ENCODE measurements at regions not wholly inside any gene's neighbourhood (a gene's known extent, or its start where the extent isn't known, plus 50 kb on each side); places are given as distances from the start of the nearest gene placed in this dataset.
"Not testable (repeated sequence)": the region's sequence is repeated elsewhere in the genome, so short reads cannot be mapped to it uniquely, and the experiment has no call there.

DNA sequence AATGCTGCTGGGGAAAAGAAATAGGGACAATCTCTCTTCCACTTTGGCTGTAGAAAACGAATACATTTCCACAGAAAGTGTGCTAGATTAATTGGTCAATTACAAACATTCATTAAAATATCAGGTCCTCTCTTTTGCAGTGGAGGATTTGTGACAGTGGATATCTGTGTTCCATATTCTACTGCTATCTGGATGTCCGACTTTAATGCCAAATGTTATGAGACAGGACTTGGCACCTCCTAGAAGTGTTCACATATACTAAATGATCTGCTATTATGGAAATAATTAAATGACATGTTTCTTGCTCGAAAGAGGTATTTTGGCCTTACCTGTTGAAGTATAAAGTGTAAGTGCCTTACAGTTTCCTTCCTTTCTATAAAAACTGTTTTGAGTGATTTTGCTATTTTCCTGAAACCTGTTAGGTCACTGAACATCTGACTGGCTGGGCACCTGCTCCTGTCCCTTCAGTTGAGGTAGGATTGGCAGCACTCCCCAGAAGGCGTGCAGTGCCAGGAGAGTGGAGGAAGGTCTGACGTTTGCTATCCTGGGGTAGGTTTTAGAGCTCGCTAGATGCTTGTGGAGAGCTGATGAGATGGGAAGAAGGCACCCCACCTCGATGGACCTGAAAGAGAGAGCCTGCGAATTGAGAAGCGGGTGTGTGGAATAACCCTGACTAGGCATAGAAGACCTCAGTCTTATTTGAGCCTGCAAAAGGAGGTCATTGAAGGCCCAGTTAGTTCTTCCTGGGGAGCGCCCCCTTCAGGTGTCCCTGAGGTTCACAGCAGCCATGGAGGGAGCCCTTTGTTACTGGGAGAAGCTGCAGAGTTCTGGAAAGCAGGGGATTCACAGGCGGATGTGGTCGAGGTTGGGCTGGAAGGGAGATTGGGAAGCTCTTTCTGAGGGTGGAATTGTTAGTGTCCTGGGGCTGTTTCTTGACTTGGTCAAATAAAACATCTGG lies 159.4 kb upstream of the ZNF267 start:
- DNase-seq (ENCODE audit: low read depth, low spot score) = no peak
- Histone ChIP-seq H3K36me3 (ENCODE audit: insufficient read depth, insufficient read length, low read length) (peaks cover 37% of the 10 kb centered on the region), H3K4me1 (ENCODE audit: insufficient read depth, insufficient read length) (peaks cover 4% of the 10 kb centered on the region), H3K9ac (ENCODE audit: insufficient read length, low read depth) (peak overlapping the region; percentile 96), H3K9me3 (ENCODE audit: insufficient read depth, low read length) (no peaks in the 10 kb centered on the region), H3K4me3 (ENCODE audit: insufficient read length, low read depth) (peak overlapping the region; percentile 86), H3K27me3 (ENCODE audit: insufficient read depth, insufficient read length) (no peaks in the 10 kb centered on the region)
- TF ChIP-seq YY1 (IDR thresholded peaks at IDR 0.05; ENCODE audit: insufficient read depth, insufficient read length) = no peak
- no peak for TF ChIP-seq ZNF274 (IDR thresholded peaks at IDR 0.05; ENCODE audit: low read depth, low read length)
- no peak for TF ChIP-seq SUZ12 (IDR thresholded peaks at IDR 0.05; ENCODE audit: extremely low read depth, insufficient read depth, insufficient read length)

DNA sequence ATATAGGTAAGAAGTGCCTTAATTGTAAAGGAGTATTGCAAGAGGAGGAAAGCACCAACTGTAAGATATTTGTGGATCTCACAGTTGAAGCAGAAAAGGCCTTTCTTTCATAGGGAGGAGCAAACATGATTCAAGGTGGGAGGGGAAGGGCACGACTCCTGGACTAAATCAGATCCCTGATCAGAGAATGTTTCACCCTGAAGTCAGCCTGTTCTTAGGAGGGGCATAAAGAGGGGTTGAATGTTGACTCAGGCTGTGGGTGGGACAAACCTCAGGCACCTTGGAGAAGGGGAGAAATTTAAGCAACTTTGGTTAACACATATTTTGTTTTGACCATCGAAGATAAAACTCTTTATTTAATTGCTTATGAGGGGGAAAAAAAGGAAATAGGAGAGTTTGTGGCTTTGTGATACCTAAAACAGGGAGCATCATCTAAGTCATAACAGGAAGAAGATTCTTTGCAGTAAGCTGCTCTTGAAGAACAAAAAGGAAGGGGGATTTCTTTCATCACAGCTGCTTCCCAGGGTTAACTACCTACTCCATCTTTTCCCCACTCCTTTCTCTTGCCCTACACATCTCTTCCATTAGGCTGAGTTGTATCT lies 158.6 kb upstream of the ZNF267 start:
- Histone ChIP-seq H3K27me3 (ENCODE audit: insufficient read depth, insufficient read length) (no peaks in the 10 kb centered on the region), H3K36me3 (ENCODE audit: insufficient read depth, insufficient read length, low read length) (peaks cover 42% of the 10 kb centered on the region), H3K9ac (ENCODE audit: insufficient read length, low read depth) (no peak overlapping the region), H3K4me3 (ENCODE audit: insufficient read length, low read depth) (no peak overlapping the region), H3K4me1 (ENCODE audit: insufficient read depth, insufficient read length) (peaks cover 4% of the 10 kb centered on the region), H3K9me3 (ENCODE audit: insufficient read depth, low read length) (no peaks in the 10 kb centered on the region)
- DNase-seq (ENCODE audit: low read depth, low spot score) = no peak
- no peak for TF ChIP-seq SUZ12 (IDR thresholded peaks at IDR 0.05; ENCODE audit: extremely low read depth, insufficient read depth, insufficient read length)

GRCh38 chr16:31715915-31716314 lies 157.7 kb upstream of the ZNF267 start:
- peaks cover 4% of the 10 kb centered on the region for H3K4me1 ChIP-seq (ENCODE audit: insufficient read depth, insufficient read length)
- H3K36me3 ChIP-seq (ENCODE audit: insufficient read depth, insufficient read length, low read length) = peaks cover 47% of the 10 kb centered on the region
- no peak for DNase-seq (ENCODE audit: low read depth, low spot score)
- H3K27me3 ChIP-seq (ENCODE audit: insufficient read depth, insufficient read length) = no peaks in the 10 kb centered on the region
- no peak overlapping the region for H3K4me3 ChIP-seq (ENCODE audit: insufficient read length, low read depth)
- H3K9ac ChIP-seq (ENCODE audit: insufficient read length, low read depth) = no peak overlapping the region
- H3K9me3 ChIP-seq (ENCODE audit: insufficient read depth, low read length) = no peaks in the 10 kb centered on the region
- TF ChIP-seq ZNF274 (IDR thresholded peaks at IDR 0.05; ENCODE audit: low read depth, low read length) (no peak), YY1 (IDR thresholded peaks at IDR 0.05; ENCODE audit: insufficient read depth, insufficient read length) (no peak), SUZ12 (IDR thresholded peaks at IDR 0.05; ENCODE audit: extremely low read depth, insufficient read depth, insufficient read length) (no peak)

DNA sequence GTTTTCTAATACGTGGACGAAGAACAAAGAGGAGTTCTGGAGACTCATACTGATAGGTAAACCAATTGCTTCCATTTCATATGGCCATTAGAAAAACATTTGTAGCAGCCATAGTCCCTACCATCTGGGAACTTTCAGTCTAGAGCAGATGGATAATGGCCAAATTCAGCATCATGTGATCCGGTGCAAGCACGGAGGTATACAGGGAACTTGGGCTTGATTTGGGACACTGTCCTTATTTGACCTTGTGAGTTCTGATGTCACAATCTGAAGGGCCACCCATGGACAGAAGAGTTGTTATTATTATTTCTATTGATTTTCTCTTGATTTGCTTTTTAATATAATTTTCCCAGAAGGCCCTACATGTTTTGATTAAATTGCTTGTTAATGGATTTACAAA lies 154.6 kb upstream of the ZNF267 start:
- H3K4me3 ChIP-seq (ENCODE audit: insufficient read length, low read depth) = no peak overlapping the region
- H3K27me3 ChIP-seq (ENCODE audit: insufficient read depth, insufficient read length) = no peaks in the 10 kb centered on the region
- TF ChIP-seq SUZ12 (IDR thresholded peaks at IDR 0.05; ENCODE audit: extremely low read depth, insufficient read depth, insufficient read length) = no peak
- TF ChIP-seq ZNF274 (IDR thresholded peaks at IDR 0.05; ENCODE audit: low read depth, low read length) = no peak
- no peak for TF ChIP-seq YY1 (IDR thresholded peaks at IDR 0.05; ENCODE audit: insufficient read depth, insufficient read length)
- no peaks in the 10 kb centered on the region for H3K4me1 ChIP-seq (ENCODE audit: insufficient read depth, insufficient read length)
- H3K9me3 ChIP-seq (ENCODE audit: insufficient read depth, low read length) = no peaks in the 10 kb centered on the region
- H3K36me3 ChIP-seq (ENCODE audit: insufficient read depth, insufficient read length, low read length) = peaks cover 66% of the 10 kb centered on the region
- DNase-seq (ENCODE audit: low read depth, low spot score) = no peak
- H3K9ac ChIP-seq (ENCODE audit: insufficient read length, low read depth) = no peak overlapping the region

DNA sequence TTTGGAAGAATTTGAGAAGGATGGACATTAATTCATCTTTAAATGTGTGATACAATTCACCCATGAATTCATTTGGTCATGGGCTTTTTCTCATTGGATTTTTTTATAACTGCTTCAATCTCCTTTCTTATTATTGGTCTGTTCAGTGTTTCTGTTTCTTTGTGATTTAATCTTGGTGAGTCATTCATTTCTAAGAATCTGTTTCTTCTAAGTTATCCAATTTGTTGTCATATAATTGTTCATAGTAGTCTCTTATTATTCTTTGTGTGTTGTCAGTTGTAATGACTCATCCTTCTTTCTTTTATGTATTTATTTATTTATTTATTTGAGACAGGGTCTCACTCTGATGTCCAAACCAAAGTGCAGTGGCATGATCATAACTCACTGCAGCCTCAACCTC lies 146.1 kb upstream of the ZNF267 start:
- TF ChIP-seq ZNF274 (IDR thresholded peaks at IDR 0.05; ENCODE audit: low read depth, low read length) (no peak), SUZ12 (IDR thresholded peaks at IDR 0.05; ENCODE audit: extremely low read depth, insufficient read depth, insufficient read length) (no peak), YY1 (IDR thresholded peaks at IDR 0.05; ENCODE audit: insufficient read depth, insufficient read length) (no peak)
- Histone ChIP-seq H3K36me3 (ENCODE audit: insufficient read depth, insufficient read length, low read length) (peaks cover 44% of the 10 kb centered on the region), H3K9ac (ENCODE audit: insufficient read length, low read depth) (no peak overlapping the region), H3K9me3 (ENCODE audit: insufficient read depth, low read length) (no peaks in the 10 kb centered on the region), H3K27me3 (ENCODE audit: insufficient read depth, insufficient read length) (no peaks in the 10 kb centered on the region), H3K4me3 (ENCODE audit: insufficient read length, low read depth) (no peak overlapping the region), H3K4me1 (ENCODE audit: insufficient read depth, insufficient read length) (no peaks in the 10 kb centered on the region)
- DNase-seq (ENCODE audit: low read depth, low spot score) = no peak

DNA sequence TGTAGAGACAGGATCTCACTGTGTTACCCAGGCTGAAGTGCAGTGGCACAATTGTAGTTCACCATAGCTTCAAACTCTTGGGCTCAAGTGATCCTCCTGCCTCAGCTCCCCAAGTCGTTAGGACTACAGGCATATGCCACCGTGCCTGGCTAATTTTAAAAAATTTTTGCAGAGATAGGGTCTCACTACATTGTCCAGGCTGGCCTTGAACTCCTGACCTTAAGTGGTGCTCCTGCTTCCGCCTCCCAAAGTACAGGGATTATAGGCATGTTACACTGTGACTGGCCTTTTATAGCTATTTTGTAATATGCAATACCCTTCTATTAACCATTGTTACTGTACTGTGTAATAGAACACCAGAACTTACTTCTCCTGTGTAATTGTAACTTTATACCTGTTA lies 139.3 kb upstream of the ZNF267 start:
- TF ChIP-seq YY1 (IDR thresholded peaks at IDR 0.05; ENCODE audit: insufficient read depth, insufficient read length) = no peak
- no peak for TF ChIP-seq ZNF274 (IDR thresholded peaks at IDR 0.05; ENCODE audit: low read depth, low read length)
- TF ChIP-seq SUZ12 (IDR thresholded peaks at IDR 0.05; ENCODE audit: extremely low read depth, insufficient read depth, insufficient read length) = no peak
- Histone ChIP-seq H3K9me3 (ENCODE audit: insufficient read depth, low read length) (peaks cover 34% of the 10 kb centered on the region), H3K36me3 (ENCODE audit: insufficient read depth, insufficient read length, low read length) (peaks cover 27% of the 10 kb centered on the region)

GRCh38 chr16:31745098-31745497 lies 128.5 kb upstream of the ZNF267 start:
- H3K9ac ChIP-seq (ENCODE audit: insufficient read length, low read depth); H3K4me3 ChIP-seq (ENCODE audit: insufficient read length, low read depth); H3K27me3 ChIP-seq (ENCODE audit: insufficient read depth, insufficient read length); DNase-seq (ENCODE audit: low read depth, low spot score); H3K4me1 ChIP-seq (ENCODE audit: insufficient read depth, insufficient read length); H3K36me3 ChIP-seq (ENCODE audit: insufficient read depth, insufficient read length, low read length): not testable (repeated sequence)
- peaks cover 81% of the 10 kb centered on the region for H3K9me3 ChIP-seq (ENCODE audit: insufficient read depth, low read length)

More for the DNA sequence above, 139.3 kb upstream of the ZNF267 start:
- no peak for DNase-seq (ENCODE audit: low read depth, low spot score)
- Histone ChIP-seq H3K27me3 (ENCODE audit: insufficient read depth, insufficient read length) (no peaks in the 10 kb centered on the region), H3K4me3 (ENCODE audit: insufficient read length, low read depth) (no peak overlapping the region), H3K4me1 (ENCODE audit: insufficient read depth, insufficient read length) (no peaks in the 10 kb centered on the region), H3K9ac (ENCODE audit: insufficient read length, low read depth) (no peak overlapping the region)

Data from NT2/D1 (cell line).